ENCODE measurements at regions not wholly inside any gene's neighbourhood (a gene's known extent, or its start where the extent isn't known, plus 50 kb on each side); places are given as distances from the start of the nearest gene placed in this dataset.

DNA sequence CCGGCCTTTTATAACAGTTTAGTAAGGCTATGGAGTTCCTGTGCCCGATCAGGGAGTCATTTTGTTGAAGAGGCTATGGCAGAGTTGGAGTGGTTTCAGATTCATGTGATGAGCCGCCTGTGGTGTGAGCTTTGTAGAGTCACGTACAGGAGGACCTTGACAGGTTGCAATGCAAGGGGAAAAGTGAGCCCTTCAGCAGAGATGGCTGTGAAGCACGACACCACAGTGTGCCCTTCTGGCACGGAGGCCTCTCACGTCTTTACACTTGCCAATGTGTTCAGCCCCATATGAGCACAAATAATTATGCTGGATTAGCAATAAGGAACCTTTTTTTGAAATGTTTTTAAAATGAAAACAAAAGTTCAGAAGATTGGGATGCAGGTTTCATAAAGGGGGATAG lies 499.8 kb downstream of the LIG4 start:
- Histone ChIP-seq H3K4me3 (no peak overlapping the region), H3K36me3 (no peaks in the 10 kb centered on the region), H3K27me3 (no peaks in the 10 kb centered on the region), H3K4me1 (no peaks in the 10 kb centered on the region), H3K27ac (no peak overlapping the region), H3K9me3 (no peaks in the 10 kb centered on the region)
- TF ChIP-seq POLR2A (IDR thresholded peaks at IDR 0.05) (no peak), CTCF (IDR thresholded peaks at IDR 0.05) (no peak)
- intact Hi-C loops (cut with DNase I) = no loop called here
- WGBS (ENCODE audit: insufficient coverage, low coverage, low lambda C conversion rate, missing lambda C conversion rate) = 75% methylated on average over 7 of the region's 7 CpGs
- no peak for ATAC-seq
- no peak for DNase-seq

- no peaks in the 10 kb centered on the region for H3K9me3 ChIP-seq
- no peaks in the 10 kb centered on the region for H3K36me3 ChIP-seq
- DNase-seq = no peak
- H3K27ac ChIP-seq = no peak overlapping the region
- no peak overlapping the region for H3K4me3 ChIP-seq
- H3K27me3 ChIP-seq = no peaks in the 10 kb centered on the region
- no peak for ATAC-seq
- TF ChIP-seq CTCF (IDR thresholded peaks at IDR 0.05) (no peak), POLR2A (IDR thresholded peaks at IDR 0.05) (no peak)
- intact Hi-C loops (cut with DNase I) = no loop called here
- no peaks in the 10 kb centered on the region for H3K4me1 ChIP-seq
These were observed 502.0 kb downstream of the LIG4 start for GRCh38 chr13:107713314-107713713.

DNA sequence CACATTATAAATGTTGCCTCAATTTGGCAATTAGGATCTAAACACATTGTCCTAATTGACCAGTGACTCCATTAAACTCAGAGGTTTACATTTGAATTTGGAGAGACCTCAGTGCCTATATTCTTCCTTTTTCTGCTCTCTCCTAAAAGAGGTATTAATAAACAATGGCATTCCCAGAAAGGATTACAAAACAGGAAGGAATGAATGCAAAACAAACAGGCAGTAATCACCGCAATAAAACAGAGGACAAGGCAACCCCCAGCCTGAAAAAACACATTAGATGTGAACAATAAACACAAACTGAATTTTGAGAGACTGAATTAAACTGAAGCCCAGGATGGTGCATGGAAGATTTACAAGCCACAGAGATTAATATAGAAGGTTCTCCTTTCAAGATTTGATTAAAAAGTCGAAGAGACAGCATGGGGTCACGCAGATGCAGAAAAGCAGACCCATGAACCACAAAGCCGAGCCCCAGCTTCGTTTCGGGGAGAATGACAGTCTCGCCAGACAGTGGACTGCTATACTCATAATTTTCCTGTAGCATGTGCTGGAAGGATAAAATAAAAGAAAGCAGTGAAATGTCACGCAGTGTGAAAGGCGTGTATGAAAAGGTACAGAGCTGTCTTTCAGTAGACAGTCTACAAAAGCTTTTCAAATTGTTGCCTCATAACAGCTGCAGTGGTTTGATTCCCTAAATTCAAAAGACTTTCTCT lies 503.0 kb downstream of the LIG4 start:
- TF ChIP-seq POLR2A (IDR thresholded peaks at IDR 0.05) (no peak), CTCF (IDR thresholded peaks at IDR 0.05) (no peak)
- 47% methylated on average over 8 of the region's 9 CpGs for WGBS (ENCODE audit: insufficient coverage, low coverage, low lambda C conversion rate, missing lambda C conversion rate)
- no peak for ATAC-seq
- DNase-seq = no peak
- Histone ChIP-seq H3K36me3 (no peaks in the 10 kb centered on the region), H3K27me3 (no peaks in the 10 kb centered on the region), H3K4me3 (no peak overlapping the region), H3K4me1 (no peaks in the 10 kb centered on the region), H3K9me3 (no peaks in the 10 kb centered on the region), H3K27ac (no peak overlapping the region)
- intact Hi-C loops (cut with DNase I) = no loop called here

DNA sequence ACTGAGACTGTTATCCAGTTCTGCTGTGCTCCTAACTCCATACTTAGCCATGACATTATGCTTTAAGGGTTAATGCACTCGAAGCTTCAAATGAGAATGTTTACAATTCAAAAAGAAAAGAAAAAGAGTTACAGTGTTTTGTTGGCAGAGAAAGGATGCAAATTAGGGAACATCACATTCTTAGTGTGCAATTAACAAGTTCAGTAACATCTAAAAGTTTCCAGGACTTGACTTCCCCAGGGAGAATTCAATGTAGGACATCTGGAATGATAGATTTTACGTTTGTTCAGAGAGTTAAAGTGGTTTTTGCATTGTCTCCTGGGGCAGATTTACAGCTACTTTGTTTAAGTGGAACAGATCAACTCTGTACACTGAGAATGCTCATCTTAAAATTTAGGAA lies 525.2 kb downstream of the LIG4 start:
- ATAC-seq (no peak), DNase-seq (no peak)
- Histone ChIP-seq H3K9me3 (no peaks in the 10 kb centered on the region), H3K36me3 (no peaks in the 10 kb centered on the region), H3K27me3 (no peaks in the 10 kb centered on the region), H3K27ac (no peak overlapping the region), H3K4me1 (no peaks in the 10 kb centered on the region), H3K4me3 (no peak overlapping the region)
- intact Hi-C loops (cut with DNase I) = no loop called here
- TF ChIP-seq CTCF (IDR thresholded peaks at IDR 0.05) = no peak
- TF ChIP-seq POLR2A (IDR thresholded peaks at IDR 0.05) = no peak
- 9% methylated on average over 2 of the region's 2 CpGs for WGBS (ENCODE audit: insufficient coverage, low coverage, low lambda C conversion rate, missing lambda C conversion rate)

GRCh38 chr13:107685876-107686275 lies 529.5 kb downstream of the LIG4 start:
- intact Hi-C loops (cut with DNase I) = no loop called here
- TF ChIP-seq POLR2A (IDR thresholded peaks at IDR 0.05) = no peak
- no peaks in the 10 kb centered on the region for H3K4me1 ChIP-seq
- 53% methylated on average over 9 of the region's 9 CpGs for WGBS (ENCODE audit: insufficient coverage, low coverage, low lambda C conversion rate, missing lambda C conversion rate)
- ATAC-seq = no peak
- H3K27me3 ChIP-seq = no peaks in the 10 kb centered on the region
- no peaks in the 10 kb centered on the region for H3K9me3 ChIP-seq
- no peaks in the 10 kb centered on the region for H3K36me3 ChIP-seq
- H3K27ac ChIP-seq = no peak overlapping the region
- DNase-seq = no peak
- H3K4me3 ChIP-seq = no peak overlapping the region
